Upper lobe of left lung (tissue), 4 donors: ENCODE measurements at regions not wholly inside any gene's neighbourhood (a gene's known extent, or its start where the extent isn't known, plus 50 kb on each side); places are given as distances from the start of the nearest gene placed in this dataset.

Experiments
- POLR2AphosphoS5 ChIP-seq, 2 donors: sonication (generic); formaldehyde crosslinking; IDR thresholded peaks; one replicate each; pipeline ENCODE4 v1.5.1; 2017; ENCODE audit warnings: antibody characterized with exemption in 2 of 2
- TF ChIP-seq, protein P1 (sequence below), 6 experiments: fragments of 450-650 bp in 4 of 6; fragments of 200-600 bp in 2 of 6; sonication (generic) in 2 of 6; IDR thresholded peaks; one replicate each; pipeline ENCODE4 v1.5.1; 2016 to 2019; ENCODE audit warnings: antibody characterized with exemption in 6 of 6

DNA sequence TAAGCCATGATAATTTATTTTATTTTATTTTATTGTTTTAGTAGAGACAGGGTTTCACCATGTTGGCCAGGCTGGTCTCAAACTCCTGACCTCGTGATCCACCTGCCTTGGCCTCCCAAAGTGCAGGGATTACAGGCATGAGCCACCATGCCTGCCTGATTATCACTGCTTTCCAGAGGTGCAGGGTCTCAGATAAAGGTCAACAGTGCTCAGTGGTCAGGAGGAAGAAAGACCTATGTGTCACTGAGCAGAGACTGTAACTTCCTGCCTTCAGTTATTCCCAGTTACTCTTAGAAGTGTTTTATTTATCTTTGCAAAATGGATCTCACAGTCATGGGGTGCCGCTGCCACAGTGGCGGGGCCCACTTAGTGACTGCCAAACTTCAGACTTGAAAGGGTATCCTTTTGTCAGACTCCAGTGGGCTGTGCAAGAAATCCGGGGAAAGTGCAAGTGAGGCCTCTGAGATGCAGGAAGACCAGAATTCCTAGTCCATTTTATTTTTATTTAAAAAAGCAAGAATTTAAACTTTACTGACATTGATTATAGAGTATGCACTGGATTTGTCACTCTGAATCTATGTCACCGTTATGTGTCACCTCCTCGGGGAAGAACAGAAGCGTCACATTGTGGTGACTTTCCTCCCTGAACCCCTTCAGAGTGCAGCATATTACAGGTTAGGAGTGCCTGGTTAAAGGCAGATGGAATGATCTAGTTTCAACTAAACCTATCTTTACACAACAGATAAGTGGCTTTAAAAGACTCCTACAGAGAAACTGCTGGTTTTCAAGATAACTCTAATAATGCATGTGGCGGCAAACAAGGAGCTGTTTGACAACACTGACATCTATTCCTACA, 59.1 kb upstream of the BICD1 start:
- no peak for TF ChIP-seq POLR2AphosphoS5 (IDR thresholded peaks at IDR 0.05)
- TF ChIP-seq, protein P1, sequence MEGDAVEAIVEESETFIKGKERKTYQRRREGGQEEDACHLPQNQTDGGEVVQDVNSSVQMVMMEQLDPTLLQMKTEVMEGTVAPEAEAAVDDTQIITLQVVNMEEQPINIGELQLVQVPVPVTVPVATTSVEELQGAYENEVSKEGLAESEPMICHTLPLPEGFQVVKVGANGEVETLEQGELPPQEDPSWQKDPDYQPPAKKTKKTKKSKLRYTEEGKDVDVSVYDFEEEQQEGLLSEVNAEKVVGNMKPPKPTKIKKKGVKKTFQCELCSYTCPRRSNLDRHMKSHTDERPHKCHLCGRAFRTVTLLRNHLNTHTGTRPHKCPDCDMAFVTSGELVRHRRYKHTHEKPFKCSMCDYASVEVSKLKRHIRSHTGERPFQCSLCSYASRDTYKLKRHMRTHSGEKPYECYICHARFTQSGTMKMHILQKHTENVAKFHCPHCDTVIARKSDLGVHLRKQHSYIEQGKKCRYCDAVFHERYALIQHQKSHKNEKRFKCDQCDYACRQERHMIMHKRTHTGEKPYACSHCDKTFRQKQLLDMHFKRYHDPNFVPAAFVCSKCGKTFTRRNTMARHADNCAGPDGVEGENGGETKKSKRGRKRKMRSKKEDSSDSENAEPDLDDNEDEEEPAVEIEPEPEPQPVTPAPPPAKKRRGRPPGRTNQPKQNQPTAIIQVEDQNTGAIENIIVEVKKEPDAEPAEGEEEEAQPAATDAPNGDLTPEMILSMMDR (IDR thresholded peaks at IDR 0.05) = no peak
